ENCODE measurements at regions not wholly inside any gene's neighbourhood (a gene's known extent, or its start where the extent isn't known, plus 50 kb on each side); places are given as distances from the start of the nearest gene placed in this dataset.

DNA sequence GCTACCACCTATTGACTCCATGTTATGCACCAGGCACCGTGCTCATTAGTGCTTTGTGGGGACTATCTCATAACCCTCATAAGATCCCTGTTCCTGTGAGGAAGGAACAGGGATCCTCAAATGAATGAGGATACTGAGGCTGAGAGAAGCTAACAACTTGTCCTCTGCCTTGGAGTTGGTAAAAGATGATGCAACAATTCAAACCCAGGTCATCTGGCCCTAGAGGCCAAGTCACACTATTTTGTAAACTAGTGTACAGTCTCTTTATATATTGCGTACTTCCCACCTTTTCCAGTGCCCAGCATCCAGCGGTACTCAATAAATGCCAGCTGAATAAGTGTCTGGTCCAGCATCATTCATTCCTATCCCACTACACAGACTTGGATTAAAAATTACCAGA, 92.6 kb downstream of the RCN1 start:
- DNase-seq (ENCODE audit: low spot score) = no peak
- Mint-ChIP-seq H3K4me3 (ENCODE audit: low read depth) (no peak overlapping the region), H3K36me3 (ENCODE audit: low read depth) (no peaks in the 10 kb centered on the region), H3K9me3 (no peaks in the 10 kb centered on the region), H3K4me1 (ENCODE audit: low read depth) (no peaks in the 10 kb centered on the region), H3K27me3 (ENCODE audit: low read depth) (peaks cover 26% of the 10 kb centered on the region), H3K27ac (no peak overlapping the region)
- intact Hi-C loops (cut with micrococcal nuclease) = no loop called here

DNA sequence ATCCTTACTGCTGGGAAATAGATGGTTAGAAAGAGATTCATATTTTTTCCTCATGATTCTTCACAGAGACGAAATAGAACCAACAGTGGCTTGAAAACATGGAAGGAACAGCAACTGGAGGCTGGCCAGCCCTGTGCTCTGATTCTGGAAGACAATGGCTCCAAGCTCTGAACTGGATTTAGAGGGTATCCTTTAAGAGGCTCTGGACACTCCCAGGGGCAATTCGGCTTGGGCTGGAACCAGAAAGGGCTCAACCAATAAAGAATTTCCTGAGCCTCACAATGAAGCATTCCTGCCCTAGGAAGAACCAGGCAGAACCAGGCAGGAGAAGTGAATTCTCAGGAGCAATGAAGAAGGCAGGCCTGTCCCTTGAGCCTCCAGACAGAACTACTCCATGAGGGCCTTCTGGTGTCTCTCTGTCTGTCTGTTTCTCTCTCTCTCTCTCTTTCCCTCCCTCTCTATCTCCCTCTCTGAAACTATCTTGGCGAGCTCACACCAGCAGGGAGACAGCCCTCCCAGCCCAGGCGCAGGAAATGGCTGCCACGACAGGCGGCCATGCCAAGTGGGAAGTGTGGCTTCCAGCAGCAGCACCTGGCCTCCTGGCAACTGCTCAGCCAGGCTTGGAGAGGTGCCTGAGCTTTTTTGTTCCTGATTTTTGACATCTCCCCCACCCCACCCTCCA, 93.3 kb downstream of the RCN1 start:
- no peaks in the 10 kb centered on the region for H3K9me3 Mint-ChIP-seq
- no peaks in the 10 kb centered on the region for H3K36me3 Mint-ChIP-seq (ENCODE audit: low read depth)
- no peaks in the 10 kb centered on the region for H3K4me1 Mint-ChIP-seq (ENCODE audit: low read depth)
- intact Hi-C loops (cut with micrococcal nuclease) = no loop called here
- no peak overlapping the region for H3K27ac Mint-ChIP-seq
- H3K4me3 Mint-ChIP-seq (ENCODE audit: low read depth) = no peak overlapping the region
- no peak for DNase-seq (ENCODE audit: low spot score)
- H3K27me3 Mint-ChIP-seq (ENCODE audit: low read depth) = peaks cover 21% of the 10 kb centered on the region

DNA sequence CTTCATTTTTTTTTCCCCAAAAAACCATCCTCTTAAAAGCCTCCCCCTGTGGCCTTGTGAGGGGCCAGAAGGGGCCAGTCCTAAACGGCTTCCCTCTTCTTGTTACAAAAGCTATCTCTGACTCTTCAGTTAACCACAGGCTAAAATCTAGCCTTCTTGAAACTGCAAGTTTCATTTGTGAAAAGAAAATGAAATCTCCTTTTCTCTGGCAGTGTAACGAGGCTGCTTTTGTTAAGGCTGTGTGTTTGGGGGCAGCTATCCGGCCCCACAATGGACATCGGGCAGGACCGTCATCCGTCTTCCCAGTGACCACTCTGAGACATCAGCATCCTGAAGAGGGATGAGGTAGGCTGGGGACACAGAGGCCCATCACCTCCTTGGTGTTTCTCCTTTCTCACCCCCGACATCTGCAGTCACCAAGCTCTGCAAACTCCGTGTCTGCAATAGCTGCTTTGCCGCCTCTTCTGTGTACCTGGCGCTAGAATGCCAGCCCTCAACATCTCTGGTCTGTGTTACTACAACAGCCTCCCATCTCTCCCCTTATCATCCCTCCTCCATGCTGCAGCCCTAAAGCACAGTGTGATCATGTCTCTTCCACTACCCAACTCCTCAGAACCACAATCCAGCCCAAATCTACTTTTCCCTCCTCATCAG, 94.0 kb downstream of the RCN1 start:
- H3K9me3 Mint-ChIP-seq = no peaks in the 10 kb centered on the region
- no peaks in the 10 kb centered on the region for H3K36me3 Mint-ChIP-seq (ENCODE audit: low read depth)
- intact Hi-C loops (cut with micrococcal nuclease) = loop anchor here (5.0 kb wide), 1 partner anchor 112 kb away; no protein-coding TSS in a partner anchor
- DNase-seq (ENCODE audit: low spot score) = no peak
- H3K27me3 Mint-ChIP-seq (ENCODE audit: low read depth) = peaks cover 21% of the 10 kb centered on the region
- H3K4me1 Mint-ChIP-seq (ENCODE audit: low read depth) = no peaks in the 10 kb centered on the region
- H3K27ac Mint-ChIP-seq = no peak overlapping the region
- H3K4me3 Mint-ChIP-seq (ENCODE audit: low read depth) = no peak overlapping the region

DNA sequence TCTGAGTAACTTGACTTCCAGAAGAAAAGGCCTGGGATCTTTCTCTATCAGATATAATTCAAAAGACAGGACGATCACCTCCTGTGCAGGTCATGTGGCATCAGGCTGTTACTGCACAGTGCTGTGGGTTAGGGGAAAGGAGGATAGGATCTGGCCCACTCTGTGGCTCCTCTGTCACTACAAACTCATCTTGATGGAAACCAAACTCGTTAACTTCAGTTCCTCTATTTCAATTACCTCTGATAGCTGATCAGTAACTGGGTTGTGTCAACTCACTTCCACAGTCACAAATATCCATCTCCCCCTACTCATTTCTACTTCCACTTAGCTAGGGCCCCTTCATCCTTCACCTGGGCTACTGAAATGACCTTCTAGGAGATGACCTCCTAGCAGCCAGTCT, 95.2 kb downstream of the RCN1 start:
- no peak for DNase-seq (ENCODE audit: low spot score)
- Mint-ChIP-seq H3K9me3 (no peaks in the 10 kb centered on the region), H3K36me3 (ENCODE audit: low read depth) (no peaks in the 10 kb centered on the region), H3K27me3 (ENCODE audit: low read depth) (peaks cover 17% of the 10 kb centered on the region), H3K4me1 (ENCODE audit: low read depth) (no peaks in the 10 kb centered on the region), H3K27ac (no peak overlapping the region), H3K4me3 (ENCODE audit: low read depth) (no peak overlapping the region)
- intact Hi-C loops (cut with micrococcal nuclease) = loop anchor here (5.0 kb wide), 1 partner anchor 111 kb away; no protein-coding TSS in a partner anchor

DNA sequence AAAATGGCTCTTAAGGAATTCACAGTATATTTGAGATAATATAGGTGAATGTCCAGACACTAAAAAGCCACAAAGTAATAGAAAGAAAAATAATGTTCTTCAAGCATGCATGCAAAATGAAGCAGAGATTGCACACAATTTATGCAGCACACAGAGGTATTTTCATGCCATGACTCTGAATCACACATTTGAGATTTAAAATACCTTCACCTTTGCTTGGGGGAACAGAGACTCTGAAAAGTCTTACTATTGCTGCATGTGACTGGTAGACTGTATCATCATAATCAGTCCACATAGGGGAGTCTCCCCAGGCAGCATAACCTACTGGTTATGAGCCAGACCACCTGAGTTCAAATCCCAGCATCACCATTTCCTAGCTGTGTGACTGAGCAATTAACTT, 96.2 kb downstream of the RCN1 start:
- Mint-ChIP-seq H3K27me3 (ENCODE audit: low read depth) (peaks cover 14% of the 10 kb centered on the region), H3K36me3 (ENCODE audit: low read depth) (no peaks in the 10 kb centered on the region), H3K4me1 (ENCODE audit: low read depth) (no peaks in the 10 kb centered on the region), H3K9me3 (no peaks in the 10 kb centered on the region), H3K4me3 (ENCODE audit: low read depth) (no peak overlapping the region), H3K27ac (no peak overlapping the region)
- intact Hi-C loops (cut with micrococcal nuclease) = loop anchor here (5.0 kb wide), 1 partner anchor 110 kb away; no protein-coding TSS in a partner anchor
- DNase-seq (ENCODE audit: low spot score) = no peak

DNA sequence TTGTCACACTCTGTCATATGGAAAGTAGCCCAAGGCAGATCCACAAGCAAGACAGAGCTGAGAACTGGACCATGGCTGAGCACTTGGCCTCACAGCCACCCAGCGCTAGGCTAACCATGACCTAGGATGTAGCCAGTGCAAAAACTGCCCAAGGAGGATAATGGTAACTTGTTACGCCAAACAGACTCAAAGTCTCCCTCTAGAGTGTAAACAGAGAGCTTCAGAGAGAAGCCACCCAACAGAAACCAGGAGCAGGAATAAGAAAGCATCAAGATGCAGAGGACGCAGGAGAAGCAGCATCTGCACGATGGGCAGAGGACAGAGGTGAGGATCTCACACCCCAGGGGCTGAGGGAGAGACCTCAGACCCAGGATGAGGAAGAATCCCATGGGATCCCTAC, 97.9 kb downstream of the RCN1 start:
- Mint-ChIP-seq H3K9me3 (no peaks in the 10 kb centered on the region), H3K36me3 (ENCODE audit: low read depth) (no peaks in the 10 kb centered on the region), H3K4me3 (ENCODE audit: low read depth) (no peak overlapping the region), H3K27me3 (ENCODE audit: low read depth) (peaks cover 13% of the 10 kb centered on the region), H3K4me1 (ENCODE audit: low read depth) (no peaks in the 10 kb centered on the region), H3K27ac (no peak overlapping the region)
- intact Hi-C loops (cut with micrococcal nuclease) = loop anchor here (5.0 kb wide), 1 partner anchor 109 kb away; no protein-coding TSS in a partner anchor
- DNase-seq (ENCODE audit: low spot score) = no peak

DNA sequence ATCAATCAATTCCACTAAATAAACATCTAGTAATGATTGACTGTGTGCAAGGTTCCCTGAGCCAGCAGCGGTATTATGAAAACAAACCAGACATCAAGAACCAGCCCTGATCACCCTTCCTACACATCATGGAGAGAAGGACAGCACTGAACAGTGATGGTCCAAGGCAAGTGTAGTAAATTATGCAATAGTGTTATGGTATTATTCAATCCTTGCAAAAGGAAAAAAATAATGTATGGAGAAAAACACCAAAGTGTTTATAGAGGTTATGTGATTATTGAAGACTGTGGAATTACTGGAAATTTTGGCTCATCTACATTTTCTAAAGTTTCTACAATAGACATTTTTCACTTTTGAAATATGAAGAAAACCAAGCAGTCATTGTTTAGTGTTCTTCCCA, 105.3 kb downstream of the RCN1 start:
- Mint-ChIP-seq H3K27ac (no peak overlapping the region), H3K4me3 (ENCODE audit: low read depth) (no peak overlapping the region), H3K36me3 (ENCODE audit: low read depth) (no peaks in the 10 kb centered on the region)

DNA sequence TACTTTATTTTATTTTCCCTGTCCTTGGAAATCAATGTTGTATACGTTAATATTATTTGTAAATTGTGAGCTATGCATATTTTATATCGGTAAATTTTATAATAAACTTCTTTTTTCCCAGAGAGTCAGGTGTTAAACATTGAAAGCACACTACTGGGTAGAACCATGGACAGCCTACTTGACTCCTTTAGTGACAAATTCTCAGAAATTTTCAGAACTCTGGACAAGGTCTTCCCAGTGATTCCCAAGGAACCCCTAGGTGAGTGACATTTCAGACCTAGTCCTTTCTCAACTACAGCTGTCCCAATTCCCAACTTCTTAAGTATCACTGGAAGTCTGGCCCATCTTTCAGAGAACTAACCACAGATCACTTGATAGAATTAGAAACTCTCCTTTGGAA, 107.2 kb downstream of the RCN1 start:
- peaks cover 7% of the 10 kb centered on the region for H3K27me3 Mint-ChIP-seq (ENCODE audit: low read depth)

More for the DNA sequence above, 105.3 kb downstream of the RCN1 start:
- intact Hi-C loops (cut with micrococcal nuclease) = no loop called here
- Mint-ChIP-seq H3K9me3 (no peaks in the 10 kb centered on the region), H3K27me3 (ENCODE audit: low read depth) (peaks cover 7% of the 10 kb centered on the region), H3K4me1 (ENCODE audit: low read depth) (no peaks in the 10 kb centered on the region)
- no peak for DNase-seq (ENCODE audit: low spot score)

GRCh38 chr11:32200136-32200847, 109.4 kb downstream of the RCN1 start:
- Mint-ChIP-seq H3K4me3 (ENCODE audit: low read depth) (no peak overlapping the region), H3K27me3 (ENCODE audit: low read depth) (peaks cover 4% of the 10 kb centered on the region), H3K27ac (no peak overlapping the region), H3K9me3 (no peaks in the 10 kb centered on the region), H3K36me3 (ENCODE audit: low read depth) (no peaks in the 10 kb centered on the region), H3K4me1 (ENCODE audit: low read depth) (no peaks in the 10 kb centered on the region)
- intact Hi-C loops (cut with micrococcal nuclease) = no loop called here
- no peak for DNase-seq (ENCODE audit: low spot score)

More for the DNA sequence above, 107.2 kb downstream of the RCN1 start:
- no peaks in the 10 kb centered on the region for H3K9me3 Mint-ChIP-seq
- no peak overlapping the region for H3K27ac Mint-ChIP-seq
- no peaks in the 10 kb centered on the region for H3K4me1 Mint-ChIP-seq (ENCODE audit: low read depth)
- no peak for DNase-seq (ENCODE audit: low spot score)
- H3K36me3 Mint-ChIP-seq (ENCODE audit: low read depth) = no peaks in the 10 kb centered on the region
- no peak overlapping the region for H3K4me3 Mint-ChIP-seq (ENCODE audit: low read depth)
- intact Hi-C loops (cut with micrococcal nuclease) = no loop called here

DNA sequence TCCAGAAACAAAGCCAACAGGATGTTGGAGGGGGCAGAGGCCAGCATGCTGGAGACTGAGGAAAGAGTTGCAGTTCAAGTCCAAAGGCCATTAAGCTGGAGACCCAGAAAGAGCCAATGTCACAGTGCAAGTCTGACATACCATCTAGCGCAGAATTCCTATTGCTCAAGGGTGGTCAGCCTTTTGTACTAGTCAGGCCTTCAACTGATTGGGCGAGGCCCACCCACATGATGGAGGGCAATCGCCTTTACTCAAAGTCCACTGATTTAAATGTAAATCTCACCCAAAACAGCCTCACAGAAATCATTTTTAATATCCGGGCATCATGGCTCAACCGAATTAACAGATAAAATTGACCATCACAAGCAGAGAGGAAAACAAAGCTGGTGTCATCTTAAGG, 113.9 kb downstream of the RCN1 start:
- no peak overlapping the region for H3K27ac Mint-ChIP-seq
- no peak for DNase-seq (ENCODE audit: low spot score)
- no peaks in the 10 kb centered on the region for H3K4me1 Mint-ChIP-seq (ENCODE audit: low read depth)
- H3K4me3 Mint-ChIP-seq (ENCODE audit: low read depth) = no peak overlapping the region
- H3K9me3 Mint-ChIP-seq = no peaks in the 10 kb centered on the region
- H3K36me3 Mint-ChIP-seq (ENCODE audit: low read depth) = no peaks in the 10 kb centered on the region
- H3K27me3 Mint-ChIP-seq (ENCODE audit: low read depth) = peaks cover 1% of the 10 kb centered on the region
- intact Hi-C loops (cut with micrococcal nuclease) = no loop called here

- no peak overlapping the region for H3K4me3 Mint-ChIP-seq (ENCODE audit: low read depth)
- intact Hi-C loops (cut with micrococcal nuclease) = no loop called here
- no peak overlapping the region for H3K27ac Mint-ChIP-seq
- H3K27me3 Mint-ChIP-seq (ENCODE audit: low read depth) = peaks cover 1% of the 10 kb centered on the region
- peaks cover 1% of the 10 kb centered on the region for H3K4me1 Mint-ChIP-seq (ENCODE audit: low read depth)
- H3K36me3 Mint-ChIP-seq (ENCODE audit: low read depth) = no peaks in the 10 kb centered on the region
- DNase-seq (ENCODE audit: low spot score) = no peak
- H3K9me3 Mint-ChIP-seq = no peaks in the 10 kb centered on the region
These were observed 119.7 kb downstream of the RCN1 start for GRCh38 chr11:32210556-32210955.

DNA sequence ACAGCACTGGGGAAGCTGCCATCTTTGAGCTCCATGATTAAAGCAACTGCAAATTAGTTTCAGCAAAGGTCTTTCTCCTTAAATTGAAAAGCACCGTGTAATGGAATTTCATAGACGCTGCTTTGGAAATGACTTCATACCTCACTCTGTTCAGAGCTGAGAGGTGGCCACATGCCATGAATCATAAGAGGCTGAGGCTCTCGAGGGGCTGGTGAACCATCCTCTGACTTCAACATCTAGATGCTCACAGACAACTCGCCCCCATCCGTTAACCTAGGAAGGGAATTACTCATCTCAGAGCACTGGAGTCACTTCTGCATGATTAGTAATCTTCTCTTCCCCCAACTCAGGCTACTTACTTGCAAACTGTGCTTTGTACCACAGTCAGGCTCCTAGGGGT, 122.3 kb downstream of the RCN1 start:
- no peak overlapping the region for H3K4me3 Mint-ChIP-seq (ENCODE audit: low read depth)
- no peak overlapping the region for H3K27ac Mint-ChIP-seq
- H3K9me3 Mint-ChIP-seq = no peaks in the 10 kb centered on the region
- H3K27me3 Mint-ChIP-seq (ENCODE audit: low read depth) = no peaks in the 10 kb centered on the region
- intact Hi-C loops (cut with micrococcal nuclease) = no loop called here
- no peaks in the 10 kb centered on the region for H3K36me3 Mint-ChIP-seq (ENCODE audit: low read depth)
- DNase-seq (ENCODE audit: low spot score) = no peak
- peaks cover 1% of the 10 kb centered on the region for H3K4me1 Mint-ChIP-seq (ENCODE audit: low read depth)

- no peak for DNase-seq (ENCODE audit: low spot score)
- H3K27me3 Mint-ChIP-seq (ENCODE audit: low read depth) = no peaks in the 10 kb centered on the region
- H3K36me3 Mint-ChIP-seq (ENCODE audit: low read depth) = no peaks in the 10 kb centered on the region
- intact Hi-C loops (cut with micrococcal nuclease) = no loop called here
- no peak overlapping the region for H3K4me3 Mint-ChIP-seq (ENCODE audit: low read depth)
- H3K27ac Mint-ChIP-seq = no peak overlapping the region
- H3K4me1 Mint-ChIP-seq (ENCODE audit: low read depth) = peaks cover 1% of the 10 kb centered on the region
- no peaks in the 10 kb centered on the region for H3K9me3 Mint-ChIP-seq
These were observed 124.3 kb downstream of the RCN1 start for GRCh38 chr11:32215157-32215556.

All from activated T-helper 2 cell treated with anti-CD3 and anti-CD28 coated beads, Interferon-gamma antibody, Interleukin-2, Interleukin-4, amounts not matched to agents 10 μg/mL and 5 μg/mL and 100 μg/mL, durations not matched to agents 14 hours and 24 hours and 36 hours (primary cell).